ENCODE measurements at regions not wholly inside any gene's neighbourhood (a gene's known extent, or its start where the extent isn't known, plus 50 kb on each side); places are given as distances from the start of the nearest gene placed in this dataset.

GRCh38 chr1:184324972-184325371, 61.9 kb upstream of the C1orf21 start:
- intact Hi-C loops (cut with DNase I): no loop called here
- no peak for DNase-seq
- H3K4me1 ChIP-seq (ENCODE audit: insufficient read depth): no peaks in the 10 kb centered on the region
- WGBS, 3 donors: 81 to 88% (median 83%) methylated on average over 3 of the region's 3 CpGs
- no peak overlapping the region for H3K27ac ChIP-seq
- TF ChIP-seq CTCF (IDR thresholded peaks at IDR 0.05): no peak
- no peak for TF ChIP-seq EP300 (IDR thresholded peaks at IDR 0.05)
- TF ChIP-seq POLR2A (IDR thresholded peaks at IDR 0.05): no peak
- H3K9me3 ChIP-seq: no peaks in the 10 kb centered on the region
- no peak overlapping the region for H3K4me3 ChIP-seq
- no peaks in the 10 kb centered on the region for H3K36me3 ChIP-seq
- H3K27me3 ChIP-seq: no peaks in the 10 kb centered on the region

GRCh38 chr1:184326278-184326677, 60.6 kb upstream of the C1orf21 start:
- Histone ChIP-seq H3K27me3 (no peaks in the 10 kb centered on the region), H3K27ac (no peak overlapping the region), H3K4me3 (no peak overlapping the region), H3K9me3 (no peaks in the 10 kb centered on the region), H3K4me1 (ENCODE audit: insufficient read depth) (no peaks in the 10 kb centered on the region), H3K36me3 (no peaks in the 10 kb centered on the region)
- DNase-seq: no peak
- 86 to 89% (median 86%) methylated on average over 6 of the region's 6 CpGs for WGBS, 3 donors
- intact Hi-C loops (cut with DNase I): no loop called here
- no peak for TF ChIP-seq EP300 (IDR thresholded peaks at IDR 0.05)
- no peak for TF ChIP-seq POLR2A (IDR thresholded peaks at IDR 0.05)
- no peak for TF ChIP-seq CTCF (IDR thresholded peaks at IDR 0.05)

- H3K36me3 ChIP-seq: no peaks in the 10 kb centered on the region
- DNase-seq: no peak
- TF ChIP-seq EP300 (IDR thresholded peaks at IDR 0.05) (no peak), POLR2A (IDR thresholded peaks at IDR 0.05) (no peak), CTCF (IDR thresholded peaks at IDR 0.05) (no peak)
- intact Hi-C loops (cut with DNase I): no loop called here
- H3K27ac ChIP-seq: no peak overlapping the region
- no peaks in the 10 kb centered on the region for H3K9me3 ChIP-seq
- WGBS, 3 donors: 92 to 96% (median 92%) methylated on average over 7 of the region's 7 CpGs
- no peaks in the 10 kb centered on the region for H3K27me3 ChIP-seq
- no peaks in the 10 kb centered on the region for H3K4me1 ChIP-seq (ENCODE audit: insufficient read depth)
- H3K4me3 ChIP-seq: no peak overlapping the region
Measured at GRCh38 chr1:184329245-184329953, 57.4 kb upstream of the C1orf21 start.

GRCh38 chr1:184329962-184330868, 56.6 kb upstream of the C1orf21 start:
- DNase-seq: no peak
- H3K27ac ChIP-seq: no peak overlapping the region
- H3K9me3 ChIP-seq: no peaks in the 10 kb centered on the region
- H3K27me3 ChIP-seq: no peaks in the 10 kb centered on the region
- H3K4me3 ChIP-seq: no peak overlapping the region
- TF ChIP-seq EP300 (IDR thresholded peaks at IDR 0.05) (no peak), CTCF (IDR thresholded peaks at IDR 0.05) (no peak), POLR2A (IDR thresholded peaks at IDR 0.05) (no peak)
- WGBS, 3 donors: 55 to 72% (median 62%) methylated on average over 7 of the region's 7 CpGs
- no peaks in the 10 kb centered on the region for H3K36me3 ChIP-seq
- H3K4me1 ChIP-seq (ENCODE audit: insufficient read depth): no peaks in the 10 kb centered on the region
- intact Hi-C loops (cut with DNase I): no loop called here
